GM06990 (cell line): ENCODE measurements at regions not wholly inside any gene's neighbourhood (a gene's known extent, or its start where the extent isn't known, plus 50 kb on each side); places are given as distances from the start of the nearest gene placed in this dataset.

Experiments used
- DNase-seq: peaks from one replicate; pipeline ENCODE4 v3.0.0-alpha.2; 2011; ENCODE audit not compliant: insufficient read length; ENCODE audit errors: extremely low read depth
- H3K27me3 ChIP-seq: replicated peaks from 2 replicates; pipeline ENCODE4 v1.6.0; 2011; ENCODE audit warnings: low read length; ENCODE audit not compliant: control insufficient read depth, insufficient read depth
- H3K36me3 ChIP-seq: 2 replicates; pipeline ENCODE4 v1.5.1; 2011; ENCODE audit warnings: low read length; ENCODE audit not compliant: control insufficient read depth, insufficient read depth
- H3K4me3 ChIP-seq: replicated peaks from 2 replicates; pipeline ENCODE4 v1.5.1; 2011; ENCODE audit warnings: low read depth, mild to moderate bottlenecking, control low read depth, low read length
- CTCF ChIP-seq: IDR thresholded peaks from 2 replicates; pipeline ENCODE4 v1.5.1; 2011; ENCODE audit warnings: low read length, control low read depth, mild to moderate bottlenecking, inconsistent platforms; ENCODE audit not compliant: insufficient read depth, poor library complexity, severe bottlenecking

DNA sequence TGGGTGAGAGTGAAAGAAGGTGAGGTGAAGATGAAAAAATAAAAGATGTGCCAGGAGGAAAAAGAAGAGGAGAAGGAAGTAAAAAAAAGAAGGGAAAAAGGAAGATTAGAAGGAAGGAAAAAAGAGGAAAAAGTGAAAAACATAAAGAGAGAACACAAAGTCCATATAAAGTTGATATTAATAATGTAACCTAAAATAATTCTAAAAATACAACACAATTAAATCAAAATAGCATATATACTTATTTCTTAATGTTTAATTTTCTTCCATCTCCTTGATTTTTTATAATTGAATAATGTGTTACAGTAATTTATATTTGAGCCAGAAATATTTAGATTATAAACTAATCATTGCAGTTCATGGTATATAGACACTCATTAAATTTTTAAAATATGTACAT lies 124.4 kb upstream of the NOVA1 start:
- no peak for DNase-seq
- H3K36me3 ChIP-seq, result no peaks in the 10 kb centered on the region
- H3K4me3 ChIP-seq, result no peak overlapping the region
- no peak for TF ChIP-seq CTCF
- no peaks in the 10 kb centered on the region for H3K27me3 ChIP-seq

GRCh38 chr14:26729851-26730250 lies 132.0 kb upstream of the NOVA1 start:
- no peak overlapping the region for H3K4me3 ChIP-seq
- TF ChIP-seq CTCF, result no peak
- no peaks in the 10 kb centered on the region for H3K36me3 ChIP-seq
- no peak for DNase-seq
- no peaks in the 10 kb centered on the region for H3K27me3 ChIP-seq

- H3K4me3 ChIP-seq, result no peak overlapping the region
- no peak for DNase-seq
- H3K27me3 ChIP-seq, result no peaks in the 10 kb centered on the region
- TF ChIP-seq CTCF, result no peak
- H3K36me3 ChIP-seq, result no peaks in the 10 kb centered on the region
These were observed 133.2 kb upstream of the NOVA1 start for GRCh38 chr14:26730929-26731618.

DNA sequence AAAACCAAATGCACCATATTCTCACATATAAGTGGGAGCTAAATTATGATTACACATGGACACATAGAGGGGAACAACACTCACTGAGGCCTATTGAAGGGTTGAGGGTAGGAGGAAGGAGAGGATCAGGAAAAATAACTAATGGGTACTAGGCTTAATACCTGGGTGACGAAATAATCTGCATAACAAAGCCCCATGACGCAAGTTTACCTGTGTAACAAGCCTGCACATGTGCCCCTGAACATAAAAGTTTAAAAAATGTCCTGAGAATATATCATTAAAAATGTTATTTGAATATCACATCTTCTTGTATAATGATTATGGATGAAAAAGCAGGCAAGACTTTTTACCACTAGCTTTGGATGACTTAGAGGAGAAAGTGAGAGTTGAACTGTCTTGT lies 138.0 kb upstream of the NOVA1 start:
- no peak for TF ChIP-seq CTCF
- no peaks in the 10 kb centered on the region for H3K36me3 ChIP-seq
- no peak for DNase-seq

GRCh38 chr14:26738571-26738970 lies 140.7 kb upstream of the NOVA1 start:
- DNase-seq, result no peak
- TF ChIP-seq CTCF, result no peak
- Histone ChIP-seq H3K36me3 (no peaks in the 10 kb centered on the region), H3K4me3 (no peak overlapping the region), H3K27me3 (no peaks in the 10 kb centered on the region)

More for the DNA sequence above, 138.0 kb upstream of the NOVA1 start:
- Histone ChIP-seq H3K4me3 (no peak overlapping the region), H3K27me3 (no peaks in the 10 kb centered on the region)
